H1 (cell line): ENCODE measurements at regions not wholly inside any gene's neighbourhood (a gene's known extent, or its start where the extent isn't known, plus 50 kb on each side); places are given as distances from the start of the nearest gene placed in this dataset.

Experiments used
- SAP30 ChIP-seq: fragments of 300-600 bp; sonication (generic); IDR thresholded peaks from 2 replicates; pipeline ENCODE4 v1.7.1; 2012; ENCODE audit warnings: low read length, moderate library complexity, mild to moderate bottlenecking, inconsistent platforms; ENCODE audit not compliant: insufficient read depth, insufficient replicate concordance
- SP1 ChIP-seq: IDR thresholded peaks from 2 replicates; pipeline ENCODE4 v1.6.1; 2011; ENCODE audit warnings: low read depth, low read length
- TF ChIP-seq, protein P1 (sequence below): fragments of 300-600 bp; sonication (generic); IDR thresholded peaks from 2 replicates; pipeline ENCODE4 v1.7.1; 2012; ENCODE audit warnings: low read length, moderate library complexity, mild to moderate bottlenecking, inconsistent platforms; ENCODE audit not compliant: insufficient replicate concordance

DNA sequence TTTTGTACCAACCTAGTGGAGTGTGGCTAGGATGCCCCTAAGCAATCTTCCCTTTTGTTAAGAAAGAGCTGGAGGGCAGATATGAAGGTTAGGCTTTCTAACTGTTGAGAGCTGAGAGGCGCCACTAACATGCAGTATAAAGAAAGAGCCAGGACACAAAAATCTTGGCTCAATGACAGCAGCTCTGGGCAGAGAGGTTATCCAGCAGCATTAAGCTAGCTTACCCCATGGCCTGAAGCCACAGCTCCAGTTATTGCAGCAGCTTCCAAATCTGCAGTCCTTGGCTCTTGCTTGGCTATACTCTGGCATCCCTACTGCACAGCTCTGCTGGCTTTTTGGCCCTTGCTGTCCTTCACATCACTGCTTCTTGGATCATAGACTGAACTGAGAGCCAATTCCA, 213.4 kb downstream of the GPD2 start (continued):
- TF ChIP-seq, protein P1, sequence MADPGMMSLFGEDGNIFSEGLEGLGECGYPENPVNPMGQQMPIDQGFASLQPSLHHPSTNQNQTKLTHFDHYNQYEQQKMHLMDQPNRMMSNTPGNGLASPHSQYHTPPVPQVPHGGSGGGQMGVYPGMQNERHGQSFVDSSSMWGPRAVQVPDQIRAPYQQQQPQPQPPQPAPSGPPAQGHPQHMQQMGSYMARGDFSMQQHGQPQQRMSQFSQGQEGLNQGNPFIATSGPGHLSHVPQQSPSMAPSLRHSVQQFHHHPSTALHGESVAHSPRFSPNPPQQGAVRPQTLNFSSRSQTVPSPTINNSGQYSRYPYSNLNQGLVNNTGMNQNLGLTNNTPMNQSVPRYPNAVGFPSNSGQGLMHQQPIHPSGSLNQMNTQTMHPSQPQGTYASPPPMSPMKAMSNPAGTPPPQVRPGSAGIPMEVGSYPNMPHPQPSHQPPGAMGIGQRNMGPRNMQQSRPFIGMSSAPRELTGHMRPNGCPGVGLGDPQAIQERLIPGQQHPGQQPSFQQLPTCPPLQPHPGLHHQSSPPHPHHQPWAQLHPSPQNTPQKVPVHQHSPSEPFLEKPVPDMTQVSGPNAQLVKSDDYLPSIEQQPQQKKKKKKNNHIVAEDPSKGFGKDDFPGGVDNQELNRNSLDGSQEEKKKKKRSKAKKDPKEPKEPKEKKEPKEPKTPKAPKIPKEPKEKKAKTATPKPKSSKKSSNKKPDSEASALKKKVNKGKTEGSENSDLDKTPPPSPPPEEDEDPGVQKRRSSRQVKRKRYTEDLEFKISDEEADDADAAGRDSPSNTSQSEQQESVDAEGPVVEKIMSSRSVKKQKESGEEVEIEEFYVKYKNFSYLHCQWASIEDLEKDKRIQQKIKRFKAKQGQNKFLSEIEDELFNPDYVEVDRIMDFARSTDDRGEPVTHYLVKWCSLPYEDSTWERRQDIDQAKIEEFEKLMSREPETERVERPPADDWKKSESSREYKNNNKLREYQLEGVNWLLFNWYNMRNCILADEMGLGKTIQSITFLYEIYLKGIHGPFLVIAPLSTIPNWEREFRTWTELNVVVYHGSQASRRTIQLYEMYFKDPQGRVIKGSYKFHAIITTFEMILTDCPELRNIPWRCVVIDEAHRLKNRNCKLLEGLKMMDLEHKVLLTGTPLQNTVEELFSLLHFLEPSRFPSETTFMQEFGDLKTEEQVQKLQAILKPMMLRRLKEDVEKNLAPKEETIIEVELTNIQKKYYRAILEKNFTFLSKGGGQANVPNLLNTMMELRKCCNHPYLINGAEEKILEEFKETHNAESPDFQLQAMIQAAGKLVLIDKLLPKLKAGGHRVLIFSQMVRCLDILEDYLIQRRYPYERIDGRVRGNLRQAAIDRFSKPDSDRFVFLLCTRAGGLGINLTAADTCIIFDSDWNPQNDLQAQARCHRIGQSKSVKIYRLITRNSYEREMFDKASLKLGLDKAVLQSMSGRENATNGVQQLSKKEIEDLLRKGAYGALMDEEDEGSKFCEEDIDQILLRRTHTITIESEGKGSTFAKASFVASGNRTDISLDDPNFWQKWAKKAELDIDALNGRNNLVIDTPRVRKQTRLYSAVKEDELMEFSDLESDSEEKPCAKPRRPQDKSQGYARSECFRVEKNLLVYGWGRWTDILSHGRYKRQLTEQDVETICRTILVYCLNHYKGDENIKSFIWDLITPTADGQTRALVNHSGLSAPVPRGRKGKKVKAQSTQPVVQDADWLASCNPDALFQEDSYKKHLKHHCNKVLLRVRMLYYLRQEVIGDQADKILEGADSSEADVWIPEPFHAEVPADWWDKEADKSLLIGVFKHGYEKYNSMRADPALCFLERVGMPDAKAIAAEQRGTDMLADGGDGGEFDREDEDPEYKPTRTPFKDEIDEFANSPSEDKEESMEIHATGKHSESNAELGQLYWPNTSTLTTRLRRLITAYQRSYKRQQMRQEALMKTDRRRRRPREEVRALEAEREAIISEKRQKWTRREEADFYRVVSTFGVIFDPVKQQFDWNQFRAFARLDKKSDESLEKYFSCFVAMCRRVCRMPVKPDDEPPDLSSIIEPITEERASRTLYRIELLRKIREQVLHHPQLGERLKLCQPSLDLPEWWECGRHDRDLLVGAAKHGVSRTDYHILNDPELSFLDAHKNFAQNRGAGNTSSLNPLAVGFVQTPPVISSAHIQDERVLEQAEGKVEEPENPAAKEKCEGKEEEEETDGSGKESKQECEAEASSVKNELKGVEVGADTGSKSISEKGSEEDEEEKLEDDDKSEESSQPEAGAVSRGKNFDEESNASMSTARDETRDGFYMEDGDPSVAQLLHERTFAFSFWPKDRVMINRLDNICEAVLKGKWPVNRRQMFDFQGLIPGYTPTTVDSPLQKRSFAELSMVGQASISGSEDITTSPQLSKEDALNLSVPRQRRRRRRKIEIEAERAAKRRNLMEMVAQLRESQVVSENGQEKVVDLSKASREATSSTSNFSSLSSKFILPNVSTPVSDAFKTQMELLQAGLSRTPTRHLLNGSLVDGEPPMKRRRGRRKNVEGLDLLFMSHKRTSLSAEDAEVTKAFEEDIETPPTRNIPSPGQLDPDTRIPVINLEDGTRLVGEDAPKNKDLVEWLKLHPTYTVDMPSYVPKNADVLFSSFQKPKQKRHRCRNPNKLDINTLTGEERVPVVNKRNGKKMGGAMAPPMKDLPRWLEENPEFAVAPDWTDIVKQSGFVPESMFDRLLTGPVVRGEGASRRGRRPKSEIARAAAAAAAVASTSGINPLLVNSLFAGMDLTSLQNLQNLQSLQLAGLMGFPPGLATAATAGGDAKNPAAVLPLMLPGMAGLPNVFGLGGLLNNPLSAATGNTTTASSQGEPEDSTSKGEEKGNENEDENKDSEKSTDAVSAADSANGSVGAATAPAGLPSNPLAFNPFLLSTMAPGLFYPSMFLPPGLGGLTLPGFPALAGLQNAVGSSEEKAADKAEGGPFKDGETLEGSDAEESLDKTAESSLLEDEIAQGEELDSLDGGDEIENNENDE, result no peak
- TF ChIP-seq SP1, result no peak
- no peak for TF ChIP-seq SAP30
